ENCODE measurements at regions not wholly inside any gene's neighbourhood (a gene's known extent, or its start where the extent isn't known, plus 50 kb on each side); places are given as distances from the start of the nearest gene placed in this dataset.

GRCh38 chr5:159593518-159594073 lies 263.3 kb upstream of the IL12B start:
- no peak for TF ChIP-seq CTCF (IDR thresholded peaks at IDR 0.05)
- TF ChIP-seq POLR2A (IDR thresholded peaks at IDR 0.05): no peak

All from uterus (tissue), 2 donors.